Panc1 (cell line): ENCODE measurements at regions not wholly inside any gene's neighbourhood (a gene's known extent, or its start where the extent isn't known, plus 50 kb on each side); places are given as distances from the start of the nearest gene placed in this dataset.

Source experiments
- SIN3A ChIP-seq: IDR thresholded peaks from 2 replicates; pipeline ENCODE4 v1.6.1; 2012; ENCODE audit warnings: low read depth, mild to moderate bottlenecking, low read length, moderate library complexity, borderline replicate concordance; ENCODE audit not compliant: insufficient read depth
- TF ChIP-seq, protein P1 (sequence below), 2 experiments: IDR thresholded peaks; 2 replicates each; pipeline ENCODE4 v1.6.1; 2011 to 2012; ENCODE audit warnings: low read depth in 2 of 2, control low read depth in 1 of 2, low read length in 1 of 2, mild to moderate bottlenecking in 1 of 2, moderate library complexity in 1 of 2; ENCODE audit not compliant: insufficient read depth in 1 of 2

DNA sequence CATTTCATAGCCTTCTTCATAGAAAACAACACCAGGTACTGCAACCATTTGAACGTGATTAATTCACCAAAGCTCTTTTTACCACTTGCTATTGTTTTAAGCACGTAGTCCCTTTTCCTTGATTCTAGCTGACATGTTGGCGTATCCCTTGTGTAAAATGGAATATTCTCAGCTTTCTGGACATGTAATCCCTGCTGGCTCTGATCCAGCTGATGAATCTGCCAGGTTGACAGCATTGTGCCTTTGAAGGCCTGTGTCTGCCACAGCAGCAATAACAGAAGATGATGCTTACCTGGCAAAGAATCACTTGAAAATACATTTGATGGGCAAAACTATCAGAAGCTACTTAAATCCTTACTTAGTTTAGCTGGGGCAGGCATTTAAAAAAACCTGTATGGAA lies 81.0 kb upstream of the CCDC150 start:
- TF ChIP-seq SIN3A, result no peak
- TF ChIP-seq, protein P1, sequence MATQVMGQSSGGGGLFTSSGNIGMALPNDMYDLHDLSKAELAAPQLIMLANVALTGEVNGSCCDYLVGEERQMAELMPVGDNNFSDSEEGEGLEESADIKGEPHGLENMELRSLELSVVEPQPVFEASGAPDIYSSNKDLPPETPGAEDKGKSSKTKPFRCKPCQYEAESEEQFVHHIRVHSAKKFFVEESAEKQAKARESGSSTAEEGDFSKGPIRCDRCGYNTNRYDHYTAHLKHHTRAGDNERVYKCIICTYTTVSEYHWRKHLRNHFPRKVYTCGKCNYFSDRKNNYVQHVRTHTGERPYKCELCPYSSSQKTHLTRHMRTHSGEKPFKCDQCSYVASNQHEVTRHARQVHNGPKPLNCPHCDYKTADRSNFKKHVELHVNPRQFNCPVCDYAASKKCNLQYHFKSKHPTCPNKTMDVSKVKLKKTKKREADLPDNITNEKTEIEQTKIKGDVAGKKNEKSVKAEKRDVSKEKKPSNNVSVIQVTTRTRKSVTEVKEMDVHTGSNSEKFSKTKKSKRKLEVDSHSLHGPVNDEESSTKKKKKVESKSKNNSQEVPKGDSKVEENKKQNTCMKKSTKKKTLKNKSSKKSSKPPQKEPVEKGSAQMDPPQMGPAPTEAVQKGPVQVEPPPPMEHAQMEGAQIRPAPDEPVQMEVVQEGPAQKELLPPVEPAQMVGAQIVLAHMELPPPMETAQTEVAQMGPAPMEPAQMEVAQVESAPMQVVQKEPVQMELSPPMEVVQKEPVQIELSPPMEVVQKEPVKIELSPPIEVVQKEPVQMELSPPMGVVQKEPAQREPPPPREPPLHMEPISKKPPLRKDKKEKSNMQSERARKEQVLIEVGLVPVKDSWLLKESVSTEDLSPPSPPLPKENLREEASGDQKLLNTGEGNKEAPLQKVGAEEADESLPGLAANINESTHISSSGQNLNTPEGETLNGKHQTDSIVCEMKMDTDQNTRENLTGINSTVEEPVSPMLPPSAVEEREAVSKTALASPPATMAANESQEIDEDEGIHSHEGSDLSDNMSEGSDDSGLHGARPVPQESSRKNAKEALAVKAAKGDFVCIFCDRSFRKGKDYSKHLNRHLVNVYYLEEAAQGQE (IDR thresholded peaks at IDR 0.05; ENCODE audit: insufficient read depth in 1 of 2, low read depth in 2 of 2, low read length in 1 of 2), result no peak
